ENCODE measurements at regions not wholly inside any gene's neighbourhood (a gene's known extent, or its start where the extent isn't known, plus 50 kb on each side); places are given as distances from the start of the nearest gene placed in this dataset.

GRCh38 chr17:79473876-79474440, 136.9 kb downstream of the RBFOX3 start:
- Histone ChIP-seq H3K36me3 (ENCODE audit: insufficient read depth, low read length) (peaks cover 7% of the 10 kb centered on the region), H3K4me1 (ENCODE audit: insufficient read depth, low read length) (peaks cover 8% of the 10 kb centered on the region), H3K27me3 (ENCODE audit: control insufficient read depth in 1 of 2, insufficient read depth in 2 of 2, low read length in 2 of 2) (no peaks in the 10 kb centered on the region), H3K9me3 (ENCODE audit: low read length) (no peaks in the 10 kb centered on the region), H3K4me3 (ENCODE audit: low read depth in 1 of 2, low read length in 2 of 2) (no peak overlapping the region), H3K27ac (ENCODE audit: low read depth, low read length) (no peak overlapping the region), H3K9ac (ENCODE audit: low read length) (no peak overlapping the region)

- H3K36me3 ChIP-seq (ENCODE audit: insufficient read depth, low read length): peaks cover 9% of the 10 kb centered on the region
- no peak overlapping the region for H3K4me3 ChIP-seq (ENCODE audit: low read depth in 1 of 2, low read length in 2 of 2)
- no peaks in the 10 kb centered on the region for H3K27me3 ChIP-seq (ENCODE audit: control insufficient read depth in 1 of 2, insufficient read depth in 2 of 2, low read length in 2 of 2)
- H3K27ac ChIP-seq (ENCODE audit: low read depth, low read length): no peak overlapping the region
- H3K9ac ChIP-seq (ENCODE audit: low read length): no peak overlapping the region
- no peaks in the 10 kb centered on the region for H3K9me3 ChIP-seq (ENCODE audit: low read length)
- peaks cover 4% of the 10 kb centered on the region for H3K4me1 ChIP-seq (ENCODE audit: insufficient read depth, low read length)
Observed at GRCh38 chr17:79473111-79473875, 137.6 kb downstream of the RBFOX3 start.

GRCh38 chr17:79470754-79471153, 140.1 kb downstream of the RBFOX3 start:
- H3K27me3 ChIP-seq (ENCODE audit: control insufficient read depth in 1 of 2, insufficient read depth in 2 of 2, low read length in 2 of 2): peaks cover 0 to 4% of the 10 kb centered on the region in 2 donors

GRCh38 chr17:79469646-79470045, 141.2 kb downstream of the RBFOX3 start:
- peaks cover 0 to 9% of the 10 kb centered on the region in 2 donors for H3K27me3 ChIP-seq (ENCODE audit: control insufficient read depth in 1 of 2, insufficient read depth in 2 of 2, low read length in 2 of 2)
- H3K27ac ChIP-seq (ENCODE audit: low read depth, low read length): no peak overlapping the region
- H3K9ac ChIP-seq (ENCODE audit: low read length): no peak overlapping the region
- peaks cover 7% of the 10 kb centered on the region for H3K4me1 ChIP-seq (ENCODE audit: insufficient read depth, low read length)
- no peak overlapping the region for H3K4me3 ChIP-seq (ENCODE audit: low read depth in 1 of 2, low read length in 2 of 2)
- peaks cover 4% of the 10 kb centered on the region for H3K36me3 ChIP-seq (ENCODE audit: insufficient read depth, low read length)
- no peaks in the 10 kb centered on the region for H3K9me3 ChIP-seq (ENCODE audit: low read length)

More at GRCh38 chr17:79470754-79471153, 140.1 kb downstream of the RBFOX3 start:
- Histone ChIP-seq H3K9me3 (ENCODE audit: low read length) (no peaks in the 10 kb centered on the region), H3K4me1 (ENCODE audit: insufficient read depth, low read length) (peaks cover 4% of the 10 kb centered on the region), H3K36me3 (ENCODE audit: insufficient read depth, low read length) (peaks cover 11% of the 10 kb centered on the region), H3K9ac (ENCODE audit: low read length) (no peak overlapping the region), H3K4me3 (ENCODE audit: low read depth in 1 of 2, low read length in 2 of 2) (no peak overlapping the region), H3K27ac (ENCODE audit: low read depth, low read length) (no peak overlapping the region)

- Histone ChIP-seq H3K27ac (ENCODE audit: low read depth, low read length) (no peak overlapping the region), H3K9ac (ENCODE audit: low read length) (no peak overlapping the region), H3K4me3 (ENCODE audit: low read depth in 1 of 2, low read length in 2 of 2) (no peak overlapping the region), H3K36me3 (ENCODE audit: insufficient read depth, low read length) (peaks cover 4% of the 10 kb centered on the region), H3K4me1 (ENCODE audit: insufficient read depth, low read length) (peaks cover 7% of the 10 kb centered on the region), H3K9me3 (ENCODE audit: low read length) (no peaks in the 10 kb centered on the region), H3K27me3 (ENCODE audit: control insufficient read depth in 1 of 2, insufficient read depth in 2 of 2, low read length in 2 of 2) (peaks cover 0 to 9% of the 10 kb centered on the region in 2 donors)
Observed at GRCh38 chr17:79468183-79468944, 142.5 kb downstream of the RBFOX3 start.

- Histone ChIP-seq H3K4me1 (ENCODE audit: insufficient read depth, low read length) (peaks cover 7% of the 10 kb centered on the region), H3K27me3 (ENCODE audit: control insufficient read depth in 1 of 2, insufficient read depth in 2 of 2, low read length in 2 of 2) (peaks cover 0 to 9% of the 10 kb centered on the region in 2 donors), H3K4me3 (ENCODE audit: low read depth in 1 of 2, low read length in 2 of 2) (no peak overlapping the region), H3K36me3 (ENCODE audit: insufficient read depth, low read length) (peaks cover 4% of the 10 kb centered on the region), H3K9ac (ENCODE audit: low read length) (no peak overlapping the region), H3K9me3 (ENCODE audit: low read length) (no peaks in the 10 kb centered on the region), H3K27ac (ENCODE audit: low read depth, low read length) (no peak overlapping the region)
Observed at GRCh38 chr17:79466562-79467350, 144.1 kb downstream of the RBFOX3 start.

GRCh38 chr17:79465681-79466025, 145.2 kb downstream of the RBFOX3 start:
- H3K36me3 ChIP-seq (ENCODE audit: insufficient read depth, low read length): peaks cover 4% of the 10 kb centered on the region
- H3K4me3 ChIP-seq (ENCODE audit: low read depth in 1 of 2, low read length in 2 of 2): no peak overlapping the region
- no peak overlapping the region for H3K27ac ChIP-seq (ENCODE audit: low read depth, low read length)
- no peak overlapping the region for H3K9ac ChIP-seq (ENCODE audit: low read length)
- H3K9me3 ChIP-seq (ENCODE audit: low read length): no peaks in the 10 kb centered on the region
- peaks cover 7% of the 10 kb centered on the region for H3K4me1 ChIP-seq (ENCODE audit: insufficient read depth, low read length)
- peaks cover 0 to 9% of the 10 kb centered on the region in 2 donors for H3K27me3 ChIP-seq (ENCODE audit: control insufficient read depth in 1 of 2, insufficient read depth in 2 of 2, low read length in 2 of 2)

GRCh38 chr17:79465011-79465680, 145.7 kb downstream of the RBFOX3 start:
- H3K4me1 ChIP-seq (ENCODE audit: insufficient read depth, low read length): peaks cover 7% of the 10 kb centered on the region
- H3K9ac ChIP-seq (ENCODE audit: low read length): no peak overlapping the region

GRCh38 chr17:79464318-79465010, 146.4 kb downstream of the RBFOX3 start:
- Histone ChIP-seq H3K4me1 (ENCODE audit: insufficient read depth, low read length) (peaks cover 7% of the 10 kb centered on the region), H3K4me3 (ENCODE audit: low read depth in 1 of 2, low read length in 2 of 2) (no peak overlapping the region), H3K27me3 (ENCODE audit: control insufficient read depth in 1 of 2, insufficient read depth in 2 of 2, low read length in 2 of 2) (peaks cover 0 to 9% of the 10 kb centered on the region in 2 donors), H3K9ac (ENCODE audit: low read length) (no peak overlapping the region), H3K36me3 (ENCODE audit: insufficient read depth, low read length) (peaks cover 4% of the 10 kb centered on the region), H3K27ac (ENCODE audit: low read depth, low read length) (no peak overlapping the region), H3K9me3 (ENCODE audit: low read length) (no peaks in the 10 kb centered on the region)

More at GRCh38 chr17:79465011-79465680, 145.7 kb downstream of the RBFOX3 start:
- H3K27ac ChIP-seq (ENCODE audit: low read depth, low read length): no peak overlapping the region
- H3K27me3 ChIP-seq (ENCODE audit: control insufficient read depth in 1 of 2, insufficient read depth in 2 of 2, low read length in 2 of 2): peaks cover 0 to 9% of the 10 kb centered on the region in 2 donors
- no peak overlapping the region for H3K4me3 ChIP-seq (ENCODE audit: low read depth in 1 of 2, low read length in 2 of 2)
- H3K9me3 ChIP-seq (ENCODE audit: low read length): no peaks in the 10 kb centered on the region
- H3K36me3 ChIP-seq (ENCODE audit: insufficient read depth, low read length): peaks cover 4% of the 10 kb centered on the region

Measured in muscle layer of colon (tissue), 2 donors.